Dermis blood vessel endothelial cell (primary cell): ENCODE measurements at regions not wholly inside any gene's neighbourhood (a gene's known extent, or its start where the extent isn't known, plus 50 kb on each side); places are given as distances from the start of the nearest gene placed in this dataset.

Source experiments
- DNase-seq: peaks from one replicate; pipeline ENCODE4 v3.0.0; 2010

DNA sequence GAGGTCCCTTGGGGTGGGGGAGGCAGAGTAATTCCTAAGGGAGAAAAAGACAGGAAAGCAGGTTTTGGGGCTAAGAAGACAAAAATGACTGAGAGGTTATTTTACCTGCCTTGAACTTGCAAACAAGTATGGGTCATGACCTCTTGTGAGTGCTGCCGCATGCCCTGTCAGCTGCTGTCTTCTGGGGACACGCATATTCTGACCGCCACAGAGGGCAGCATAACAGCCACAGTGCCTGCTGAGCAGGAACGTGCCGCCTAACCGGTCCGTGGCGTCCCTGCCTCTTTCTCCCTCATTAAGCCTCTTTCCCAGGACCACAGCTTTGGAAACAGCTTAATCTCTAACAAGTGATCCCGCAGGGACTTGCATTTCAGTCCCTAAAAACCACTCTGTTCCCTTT, 51.3 kb upstream of the KCNA1 start:
- no peak for DNase-seq

DNA sequence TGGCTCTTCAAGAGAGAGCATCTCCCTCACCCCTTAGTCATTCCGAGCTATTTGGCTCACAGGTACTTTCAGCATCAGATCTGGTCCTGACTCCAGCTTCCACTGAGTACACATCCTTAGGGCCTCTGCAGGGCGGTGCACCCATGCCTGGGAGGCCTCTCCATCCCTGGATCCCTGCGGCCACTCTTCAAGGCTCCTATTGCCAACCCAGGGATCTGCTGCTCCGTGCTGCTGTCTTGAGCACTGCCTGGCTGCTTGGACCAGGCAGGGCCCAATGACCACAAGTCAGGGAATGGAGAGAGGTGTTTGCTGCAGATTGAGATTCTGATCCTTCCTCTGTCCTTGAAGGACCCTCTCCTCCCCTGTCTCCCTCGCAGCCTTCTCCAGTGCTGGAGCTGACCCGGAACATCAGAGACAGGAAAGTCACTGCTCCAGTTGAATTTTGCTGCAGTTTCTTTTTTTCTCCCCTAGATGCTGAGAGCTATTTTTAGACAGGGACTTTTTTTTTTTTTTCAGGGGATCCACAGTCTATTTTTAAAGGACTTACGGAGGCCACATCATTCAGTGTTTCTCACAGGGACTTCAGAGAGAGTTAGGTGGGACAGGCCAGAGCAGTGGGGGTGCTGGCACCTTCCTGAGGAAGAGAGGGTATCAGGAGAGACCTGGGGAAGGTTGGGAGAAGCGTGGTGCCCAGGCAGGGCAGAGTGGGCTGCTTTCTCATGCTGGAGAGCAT, 50.1 kb upstream of the KCNA1 start:
- DNase-seq = no peak
